Dermis microvascular lymphatic vessel endothelial cell (primary cell): ENCODE measurements at regions not wholly inside any gene's neighbourhood (a gene's known extent, or its start where the extent isn't known, plus 50 kb on each side); places are given as distances from the start of the nearest gene placed in this dataset.

Experiments
- DNase-seq, 2 donors: peaks; one replicate each; pipeline versions ENCODE4 v3.0.0 to v3.0.0-alpha.2; 2010; ENCODE audit warnings: low read depth in 2 of 2

GRCh38 chr11:115939104-115939730 is 435.0 kb upstream of the CADM1 start:
- no peak for DNase-seq

DNA sequence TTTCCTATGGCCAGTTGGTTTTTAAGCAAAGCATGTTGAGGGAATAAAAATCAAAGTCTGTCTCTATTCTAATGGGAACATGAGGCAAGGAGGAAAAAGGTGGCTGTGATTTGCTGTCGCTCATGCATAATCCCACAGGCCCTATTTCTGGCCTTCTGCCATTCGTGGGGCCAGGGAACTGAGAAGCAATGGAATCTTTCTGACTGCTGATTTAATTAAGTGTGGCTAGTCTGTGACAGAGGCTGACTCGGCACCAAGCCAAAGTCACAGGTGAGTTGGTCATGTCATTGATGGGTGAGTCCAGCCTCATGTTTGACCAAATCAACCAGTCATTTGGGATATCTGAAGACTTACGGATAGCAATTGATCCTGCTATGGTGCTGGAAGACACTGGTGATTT is 429.3 kb upstream of the CADM1 start:
- no peak for DNase-seq

- no peak for DNase-seq
Observed at GRCh38 chr11:115931548-115932083, 427.4 kb upstream of the CADM1 start.

GRCh38 chr11:115930886-115931547 is 426.8 kb upstream of the CADM1 start:
- no peak for DNase-seq

DNA sequence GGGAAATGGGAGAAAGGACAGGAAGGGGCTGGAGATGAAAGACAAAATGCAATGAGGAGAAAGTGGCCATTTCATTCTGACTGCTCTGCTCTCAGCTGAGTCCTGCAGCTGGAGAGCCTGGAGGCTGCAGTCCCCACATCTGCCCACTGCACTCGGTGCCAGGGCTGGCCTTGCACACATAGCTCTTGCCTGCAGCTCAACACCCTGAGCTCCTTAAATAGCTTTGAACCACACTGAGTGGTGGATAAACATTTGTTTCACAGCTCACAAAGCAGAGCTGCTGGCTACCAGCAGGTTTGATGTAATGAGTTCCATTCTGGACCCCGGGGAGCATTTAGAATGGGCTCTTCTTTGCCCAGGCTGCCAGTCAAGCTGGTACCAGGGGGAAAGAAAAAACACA is 426.1 kb upstream of the CADM1 start:
- no peak for DNase-seq

- DNase-seq = no peak
Observed at GRCh38 chr11:115929618-115930129, 425.5 kb upstream of the CADM1 start.

- DNase-seq = no peak
Observed at GRCh38 chr11:115928811-115929210, 424.6 kb upstream of the CADM1 start.

GRCh38 chr11:115927823-115928329 is 423.7 kb upstream of the CADM1 start:
- DNase-seq = no peak

DNA sequence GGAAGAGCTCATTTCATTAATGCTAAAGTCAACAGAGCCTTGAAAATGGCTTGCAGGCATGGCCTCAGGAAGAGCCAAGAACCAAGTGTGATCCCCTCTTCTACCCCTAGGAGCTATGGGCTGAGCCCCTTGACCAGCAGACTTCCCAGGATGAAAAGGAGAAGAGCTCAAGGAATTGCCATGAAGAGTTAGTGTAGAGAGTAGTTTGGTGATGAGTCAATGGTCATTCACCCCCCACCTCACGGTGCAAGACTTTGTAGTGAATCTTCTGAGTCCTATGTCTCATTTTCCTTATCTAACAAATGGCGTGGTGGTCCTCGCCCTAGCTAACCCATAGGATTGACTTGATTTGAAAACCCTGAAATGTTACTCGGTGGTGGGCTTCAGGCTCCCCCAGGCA is 422.4 kb upstream of the CADM1 start:
- no peak for DNase-seq

- DNase-seq = no peak
Observed at GRCh38 chr11:115926138-115926537, 421.9 kb upstream of the CADM1 start.

DNA sequence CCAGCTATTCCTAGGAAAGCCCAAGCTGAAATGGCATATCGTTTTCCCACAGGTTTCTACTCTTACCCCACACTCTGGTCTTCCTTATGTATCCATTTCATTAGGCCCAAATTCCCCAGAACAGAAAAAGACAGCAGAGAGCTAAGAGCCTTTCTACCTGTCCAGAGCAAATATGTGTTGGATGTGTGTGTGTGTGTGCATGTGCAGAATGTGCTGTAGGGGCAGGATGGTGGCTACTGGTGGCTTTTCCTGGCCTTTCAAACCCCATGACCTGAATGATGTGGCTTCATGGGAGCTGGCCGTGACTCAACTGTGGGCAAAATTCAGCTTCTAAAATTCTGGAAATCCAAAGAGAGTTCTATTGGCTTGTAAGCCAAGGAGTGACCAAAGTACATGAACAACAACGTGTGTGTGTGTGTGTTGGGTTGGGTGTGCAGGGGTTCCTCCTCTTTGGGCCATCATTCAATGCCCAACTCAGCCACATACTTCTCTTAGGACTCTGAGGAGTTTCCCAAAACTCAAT is 421.4 kb upstream of the CADM1 start:
- DNase-seq = no peak

GRCh38 chr11:115924744-115925567 is 420.7 kb upstream of the CADM1 start:
- no peak for DNase-seq

- no peak for DNase-seq
Observed at GRCh38 chr11:115922876-115923275, 418.7 kb upstream of the CADM1 start.

GRCh38 chr11:115921986-115922385 is 417.8 kb upstream of the CADM1 start:
- DNase-seq = no peak

DNA sequence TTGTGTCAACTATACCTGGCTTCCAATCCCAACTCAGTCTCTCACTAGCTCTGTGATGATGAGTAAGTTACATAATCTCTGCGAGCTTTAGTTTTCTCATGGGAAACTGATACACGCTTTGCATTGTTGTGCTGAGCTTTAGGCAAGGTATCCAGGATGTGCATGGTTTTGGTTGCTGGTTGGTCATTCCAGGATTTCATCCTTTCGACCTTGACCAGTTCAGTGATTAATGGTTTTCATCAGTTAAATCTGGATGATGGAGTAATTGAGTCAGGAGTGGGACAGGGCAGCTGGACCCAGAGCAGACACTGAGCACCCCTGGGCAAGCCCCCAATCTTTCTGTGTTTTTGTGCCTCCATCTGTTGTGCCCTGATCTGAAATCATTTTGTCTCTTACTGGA is 417.3 kb upstream of the CADM1 start:
- DNase-seq = no peak

DNA sequence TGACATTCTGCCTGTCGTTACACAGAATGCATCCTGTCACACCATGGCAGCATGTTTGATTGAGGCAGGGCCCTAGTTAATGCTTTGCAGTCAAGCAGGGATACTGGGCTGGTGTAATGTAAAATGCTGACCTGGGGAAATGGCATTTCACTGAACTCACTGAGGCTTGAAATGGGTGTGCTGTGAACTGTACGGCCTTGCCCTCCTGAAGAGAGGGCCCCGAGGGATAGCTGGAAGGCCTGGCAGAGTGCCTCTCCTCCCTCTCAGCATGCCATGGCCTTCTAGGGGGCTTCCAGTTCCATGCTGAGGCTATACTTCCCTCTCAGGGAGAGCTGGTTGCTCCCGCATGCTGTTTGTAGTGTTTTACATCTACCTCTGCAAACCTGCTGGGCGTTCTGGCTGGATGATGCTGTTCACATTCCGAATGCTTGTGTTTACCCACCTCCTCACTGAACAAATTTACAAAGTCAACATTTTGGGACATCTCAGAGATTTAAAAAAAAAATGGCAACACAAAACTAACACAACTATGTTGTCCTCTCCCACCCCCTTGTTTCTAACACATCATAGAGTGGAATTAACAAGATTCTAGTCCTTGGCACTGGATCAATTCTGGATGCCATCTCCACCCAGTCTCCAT is 416.7 kb upstream of the CADM1 start:
- no peak for DNase-seq

GRCh38 chr11:115920092-115920461 is 415.9 kb upstream of the CADM1 start:
- DNase-seq = no peak

DNA sequence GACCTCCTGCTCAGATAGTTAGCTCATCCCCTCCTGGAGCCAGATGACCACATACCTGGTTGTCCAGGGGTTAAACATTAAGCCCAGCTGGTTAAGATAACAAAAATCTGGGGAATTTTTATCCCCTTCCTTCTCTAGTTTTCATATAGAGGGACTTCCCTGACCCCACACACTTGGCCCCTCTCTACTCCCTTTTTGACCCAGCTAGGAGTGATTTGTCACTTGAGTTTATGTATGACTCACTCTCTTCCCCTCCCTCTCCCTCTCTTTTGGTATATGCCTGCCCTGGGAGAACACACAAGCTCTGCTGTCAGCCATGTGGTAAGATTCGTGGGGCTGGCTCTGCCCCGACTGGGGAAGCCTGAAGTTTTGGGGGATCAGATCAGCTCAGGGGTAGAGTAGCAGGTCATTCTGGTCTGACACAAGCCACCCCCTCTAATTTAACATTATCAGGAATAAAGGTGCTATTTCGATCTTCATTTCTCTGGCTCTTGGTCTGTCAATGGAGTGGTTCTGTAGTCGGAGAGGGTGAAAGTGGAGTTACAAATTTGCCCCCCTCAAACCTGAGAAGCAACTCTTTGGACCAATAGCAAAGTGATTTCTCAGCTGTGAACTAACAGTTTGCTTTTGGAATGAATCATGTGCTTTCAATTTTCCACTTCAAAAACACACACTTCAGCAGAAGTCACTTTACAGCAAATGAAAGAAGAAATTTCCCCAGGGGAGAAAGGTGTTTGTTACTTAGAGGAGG is 415.3 kb upstream of the CADM1 start:
- no peak for DNase-seq

DNA sequence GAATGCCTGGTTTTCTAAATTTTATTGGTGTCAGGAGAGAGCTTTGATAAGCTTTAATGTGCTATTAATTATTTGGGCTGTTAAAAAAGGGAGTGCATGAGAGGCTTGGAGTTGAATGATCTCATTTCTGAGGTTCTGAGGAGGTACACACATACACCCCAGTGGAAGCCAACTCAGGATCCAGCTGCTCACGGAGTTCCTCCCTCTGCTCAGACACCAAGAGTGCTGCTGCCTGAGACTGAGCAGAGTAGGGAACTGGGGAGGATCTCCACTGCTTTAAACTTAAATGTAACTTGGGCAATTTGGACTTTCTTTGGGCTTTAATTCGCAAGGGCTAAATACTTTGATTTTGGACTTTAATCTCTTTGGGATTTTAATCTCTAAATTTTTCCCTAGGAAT is 414.4 kb upstream of the CADM1 start:
- DNase-seq = no peak

- no peak for DNase-seq
Observed at GRCh38 chr11:115916608-115917007, 412.4 kb upstream of the CADM1 start.
